Activated CD8-positive, alpha-beta memory T cell treated with anti-CD3 and anti-CD28 coated beads for 48 hours (primary cell): ENCODE measurements at regions not wholly inside any gene's neighbourhood (a gene's known extent, or its start where the extent isn't known, plus 50 kb on each side); places are given as distances from the start of the nearest gene placed in this dataset.

Source experiments
- DNase-seq, 3 experiments: peaks; one replicate each; pipeline ENCODE4 v3.0.0-alpha.2; 2020; ENCODE audit warnings: low read depth in 2 of 3, low spot score in 2 of 3

DNA sequence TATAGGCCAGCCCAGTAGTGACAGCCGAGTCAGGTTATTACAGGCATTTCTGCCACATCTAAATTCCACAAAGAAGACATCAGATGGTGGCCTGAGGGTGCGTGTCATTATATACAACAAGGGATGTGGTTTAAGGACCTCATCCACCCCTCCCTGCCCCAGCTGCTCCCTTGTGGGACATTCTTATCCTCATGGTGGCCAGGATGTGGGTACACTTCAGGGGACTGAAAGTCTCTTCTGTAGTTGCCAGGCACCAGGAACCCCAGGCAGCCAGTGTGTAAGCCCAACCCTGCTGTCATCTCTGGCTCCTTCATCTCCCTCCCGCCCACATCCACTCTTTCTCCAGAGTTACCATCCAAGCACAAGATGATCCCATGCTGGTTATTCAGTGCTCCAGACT, 224.9 kb upstream of the TOPAZ1 start:
- no peak for DNase-seq

DNA sequence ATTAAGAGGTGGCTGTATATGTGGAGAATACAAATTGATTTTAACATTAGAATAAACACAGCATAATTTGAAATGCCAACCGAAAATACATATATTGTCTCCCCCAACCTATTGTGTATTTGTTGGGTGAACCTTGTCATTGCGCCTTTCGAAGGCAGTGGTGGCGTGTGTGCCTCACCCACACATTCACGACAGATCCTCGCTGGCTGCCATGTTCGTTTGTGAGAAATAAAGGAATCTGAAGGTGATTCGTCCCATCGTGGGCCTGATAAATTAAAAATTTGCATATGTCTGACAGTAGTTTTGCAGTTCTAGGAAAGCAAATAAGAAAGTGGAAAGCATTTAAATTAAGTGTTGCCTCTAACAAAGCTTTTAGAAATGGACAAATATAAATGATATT, 222.8 kb upstream of the TOPAZ1 start:
- no peak for DNase-seq

DNA sequence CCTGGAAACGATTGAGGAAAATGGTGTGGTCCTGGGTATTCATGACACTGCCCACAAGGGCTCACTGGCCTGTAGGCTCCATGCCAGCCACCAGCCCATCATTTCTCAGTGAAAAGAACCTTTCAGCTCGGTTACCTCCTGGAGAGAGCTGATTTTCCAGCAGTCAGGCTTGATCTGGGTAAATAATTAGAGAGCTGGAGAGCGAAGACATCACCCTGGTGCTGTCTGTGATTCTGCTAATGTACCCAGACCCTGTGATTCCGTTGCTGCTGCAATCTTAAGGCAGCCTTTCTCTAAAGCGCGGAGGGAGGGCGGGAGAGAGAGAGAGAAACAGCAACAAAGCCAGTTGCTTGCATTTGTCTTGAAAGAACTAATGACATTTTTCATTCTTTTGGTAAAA, 221.9 kb upstream of the TOPAZ1 start:
- no peak for DNase-seq

DNA sequence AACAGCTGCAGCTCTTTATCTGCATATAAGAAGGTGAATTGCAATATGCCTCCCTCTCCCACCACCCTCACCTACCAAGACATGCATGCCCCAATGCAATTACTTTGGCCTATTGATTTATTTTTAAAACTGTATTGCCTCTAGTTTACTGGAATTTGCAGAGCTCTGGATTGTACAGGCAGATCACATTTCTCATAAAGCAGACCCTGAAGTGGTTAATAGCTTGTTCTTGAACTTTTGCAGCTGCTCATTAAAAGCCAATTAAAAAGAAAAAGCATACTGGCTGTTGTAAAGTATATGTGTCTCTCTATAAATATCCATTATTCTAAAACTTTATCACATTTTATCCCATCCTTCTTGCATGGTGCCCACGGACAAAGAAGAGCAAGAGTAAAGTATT, 221.5 kb upstream of the TOPAZ1 start:
- DNase-seq = no peak

DNA sequence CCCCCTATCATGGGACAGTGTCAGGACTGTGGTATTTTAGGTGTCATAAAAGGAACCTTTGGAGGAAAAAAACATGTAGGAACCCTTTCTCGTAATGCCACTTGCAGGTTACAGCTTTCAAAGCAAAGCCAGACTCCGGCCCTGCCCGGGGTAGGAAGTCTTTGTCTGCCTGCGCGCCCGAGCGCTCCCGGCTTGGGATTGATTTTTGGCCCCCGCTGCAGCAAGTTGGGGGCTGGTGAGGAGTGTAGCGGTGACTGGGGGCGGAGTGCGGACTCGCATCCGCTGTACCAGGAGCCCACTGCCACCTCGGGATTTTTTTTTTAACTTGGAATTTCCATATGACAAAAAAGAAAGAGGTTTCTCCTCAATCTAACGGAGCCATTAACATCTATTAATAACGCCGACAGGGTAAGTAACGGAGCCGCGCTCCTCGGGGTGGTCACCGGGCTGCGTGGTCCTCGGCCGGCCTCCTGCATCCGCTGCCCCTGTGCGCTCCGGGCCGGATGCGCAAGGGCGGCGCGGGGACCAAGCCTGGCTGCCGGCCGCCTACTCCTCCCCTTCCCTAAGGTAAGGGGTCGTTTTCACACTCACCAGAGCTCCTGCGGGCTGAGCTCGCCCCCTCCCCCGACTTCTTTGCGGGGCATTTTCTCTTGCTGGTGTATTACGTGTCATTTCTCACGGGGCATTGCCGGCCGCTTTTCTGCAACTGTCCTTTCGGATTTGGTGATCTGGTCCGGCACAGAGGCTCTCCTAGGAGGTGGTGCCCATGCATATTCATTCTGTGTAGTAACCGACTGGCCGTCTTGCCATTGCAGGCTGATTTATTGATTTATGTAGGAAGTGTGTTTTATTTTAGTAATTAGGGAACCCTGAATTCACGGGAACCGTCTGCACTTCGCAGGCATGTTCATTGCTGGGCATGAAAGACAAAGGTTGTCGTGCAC, 219.8 kb upstream of the TOPAZ1 start:
- DNase-seq = no peak

DNA sequence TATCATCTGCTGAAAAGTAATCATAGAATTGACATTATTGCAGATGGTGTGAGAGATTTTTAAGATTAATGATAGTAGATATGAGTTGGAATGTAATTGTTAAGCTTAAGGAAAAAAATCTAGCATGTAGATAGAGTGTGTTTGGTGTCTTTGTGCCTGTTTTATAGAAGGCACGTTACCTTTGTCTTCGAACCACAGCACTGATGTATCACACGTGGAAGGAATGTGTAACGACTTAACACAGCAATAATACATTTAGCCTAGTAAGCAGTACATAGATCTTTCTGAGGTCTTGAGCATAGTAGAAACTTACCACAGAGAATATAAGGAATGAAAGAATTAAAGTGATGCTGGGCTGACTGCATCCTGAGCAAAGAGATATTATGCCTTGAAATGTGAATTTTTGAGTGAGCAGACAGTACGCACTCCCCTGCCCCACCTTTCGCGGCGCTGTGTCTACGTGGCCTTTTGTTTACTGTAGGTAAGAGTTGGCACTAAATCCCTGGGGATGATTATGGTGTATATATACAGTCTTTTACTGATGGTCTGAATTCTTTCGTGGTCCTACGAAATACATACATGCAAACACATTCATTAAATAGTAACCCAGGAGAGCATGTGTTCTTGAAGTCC, 217.6 kb upstream of the TOPAZ1 start:
- no peak for DNase-seq

DNA sequence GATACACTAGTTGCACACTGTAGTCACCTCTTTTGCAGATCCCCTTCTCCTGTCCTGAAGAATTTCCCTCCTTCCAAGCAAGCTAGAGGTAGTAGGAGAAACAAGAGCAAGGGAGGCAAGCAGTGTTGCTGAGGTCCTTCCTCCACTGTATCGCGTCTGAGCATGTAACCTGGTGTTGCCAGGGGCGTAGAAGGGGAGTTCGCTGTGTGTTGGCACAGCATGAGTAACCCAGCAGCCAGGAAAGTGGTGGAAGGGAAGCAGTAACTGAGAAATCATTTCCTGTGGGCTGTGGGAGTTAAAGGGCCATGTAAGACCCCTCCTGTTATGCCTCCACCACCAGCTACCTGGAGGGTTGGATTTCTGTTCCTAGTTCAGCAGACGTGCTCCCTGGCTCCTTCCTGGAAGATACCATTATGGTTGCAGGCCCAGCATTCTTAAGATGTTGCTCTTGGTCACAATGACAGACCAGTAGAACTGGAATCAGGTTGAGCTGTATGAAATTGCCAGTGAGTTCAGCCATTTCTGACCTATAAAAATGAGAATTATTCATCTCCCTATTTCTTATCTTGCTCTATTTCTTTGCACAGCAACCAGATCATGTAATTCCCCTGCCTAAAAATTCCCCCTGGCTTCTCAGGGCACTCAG, 215.3 kb upstream of the TOPAZ1 start:
- no peak for DNase-seq

DNA sequence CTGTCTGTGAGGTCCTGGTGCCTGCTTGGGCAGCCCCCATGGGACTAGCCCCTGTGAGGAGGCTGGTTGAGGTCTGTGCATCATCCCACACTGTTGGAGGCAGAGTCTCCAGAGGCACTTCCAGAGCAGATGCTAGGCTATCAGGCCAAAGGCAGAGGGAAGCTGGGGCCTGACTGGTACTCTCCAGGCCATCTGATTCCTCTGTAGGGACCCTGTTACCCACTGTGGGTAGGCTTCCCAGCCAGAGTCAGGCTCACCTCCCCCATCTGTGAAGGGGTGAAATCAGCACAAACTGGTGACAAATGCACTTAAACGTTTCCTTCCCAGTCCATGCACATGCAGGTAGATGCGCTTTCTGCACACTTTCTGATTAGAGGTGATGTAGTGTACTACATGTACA, 212.6 kb upstream of the TOPAZ1 start:
- DNase-seq = no peak

DNA sequence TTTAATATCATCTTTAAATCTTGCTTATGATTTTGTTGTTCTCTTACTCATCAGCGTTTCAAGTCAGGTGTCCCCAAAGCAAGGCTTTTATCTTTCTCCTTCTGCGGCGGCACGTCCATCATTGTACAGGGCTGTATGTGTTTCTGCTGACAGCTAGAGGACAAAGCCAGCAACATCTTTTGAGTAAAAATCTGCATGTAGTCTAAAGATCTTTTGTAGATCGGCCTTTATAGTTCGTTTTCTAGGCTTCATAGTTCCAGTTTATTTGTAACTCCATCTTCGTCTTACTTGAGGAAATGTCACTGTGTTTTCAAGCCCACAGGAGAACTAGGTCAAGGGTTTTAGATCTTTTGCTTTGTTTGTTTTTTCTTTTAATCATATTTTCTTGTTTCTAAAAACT, 211.4 kb upstream of the TOPAZ1 start:
- DNase-seq = no peak

DNA sequence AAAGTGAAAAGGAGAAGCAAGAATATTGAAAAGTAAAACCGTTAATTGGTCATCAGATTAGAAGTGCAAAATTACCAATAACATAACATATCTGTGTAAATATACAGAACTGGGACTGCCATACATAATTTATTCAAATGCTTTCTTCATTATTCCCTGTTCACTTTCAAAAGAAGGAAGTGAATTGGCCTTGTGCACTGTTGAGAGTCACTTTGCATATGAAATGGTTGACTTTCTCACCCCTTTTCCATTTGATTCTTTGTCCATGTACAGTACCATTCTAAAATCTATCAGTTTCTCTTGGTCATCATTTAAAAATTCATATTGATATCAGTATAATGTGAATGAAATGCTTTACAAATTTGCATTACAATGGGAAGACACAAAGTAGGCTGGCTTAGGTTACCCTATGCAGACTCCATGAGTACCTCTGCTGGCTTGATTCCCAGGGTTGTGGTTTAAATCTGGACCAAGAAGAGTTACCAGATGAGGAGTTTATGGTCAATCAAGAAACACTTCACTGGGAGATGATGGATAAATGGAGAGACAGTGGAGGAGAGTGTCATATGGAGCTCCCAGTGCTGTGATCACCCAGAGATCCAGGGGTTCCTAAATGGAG, 210.9 kb upstream of the TOPAZ1 start:
- no peak for DNase-seq

DNA sequence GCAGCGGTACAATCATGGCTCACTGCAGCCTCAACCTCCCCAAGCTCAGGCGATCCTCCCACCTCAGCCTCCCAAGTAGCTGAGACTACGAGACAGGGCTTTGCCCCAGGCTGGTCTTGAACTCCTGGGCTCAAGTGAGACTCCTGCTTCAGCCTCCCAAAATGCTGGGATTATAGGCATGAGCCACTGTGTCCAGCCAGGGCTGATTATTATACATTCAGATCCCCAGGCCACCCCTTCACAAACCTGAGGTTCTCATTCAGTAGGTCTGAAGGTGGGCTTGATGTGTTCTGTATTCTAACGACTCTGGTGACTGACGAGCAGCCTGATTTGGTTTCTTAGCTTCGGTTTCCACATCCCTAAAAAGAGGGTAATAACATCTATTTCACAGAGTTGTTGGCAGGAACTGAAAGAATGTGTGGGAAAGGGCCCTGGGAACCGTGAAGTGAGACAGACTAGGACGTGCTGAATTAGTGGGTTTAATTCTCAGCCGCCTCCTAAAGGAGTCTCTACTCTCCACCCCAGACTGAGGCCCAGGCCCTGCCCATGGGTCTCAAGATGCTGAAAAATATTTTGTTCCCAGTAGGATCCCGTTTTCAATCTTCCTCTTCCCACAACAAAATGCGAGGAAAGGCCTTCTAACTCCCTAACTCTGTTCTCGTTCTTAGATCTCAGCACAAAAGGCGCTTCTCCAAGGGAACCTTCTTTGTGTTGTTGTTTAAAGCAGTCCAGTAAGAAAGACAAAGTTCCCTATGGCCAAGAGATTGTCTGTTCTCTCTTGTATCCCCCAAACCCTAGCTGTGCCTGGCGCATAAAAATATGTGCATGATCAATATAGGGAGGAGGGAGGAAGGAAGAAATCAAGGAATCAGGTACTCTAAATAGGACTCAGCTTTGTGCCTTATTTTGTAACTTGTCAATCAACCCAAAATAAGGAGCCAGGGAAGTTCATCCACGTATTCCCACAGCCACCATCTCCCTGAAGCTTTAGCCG, 210.0 kb upstream of the TOPAZ1 start:
- no peak for DNase-seq

DNA sequence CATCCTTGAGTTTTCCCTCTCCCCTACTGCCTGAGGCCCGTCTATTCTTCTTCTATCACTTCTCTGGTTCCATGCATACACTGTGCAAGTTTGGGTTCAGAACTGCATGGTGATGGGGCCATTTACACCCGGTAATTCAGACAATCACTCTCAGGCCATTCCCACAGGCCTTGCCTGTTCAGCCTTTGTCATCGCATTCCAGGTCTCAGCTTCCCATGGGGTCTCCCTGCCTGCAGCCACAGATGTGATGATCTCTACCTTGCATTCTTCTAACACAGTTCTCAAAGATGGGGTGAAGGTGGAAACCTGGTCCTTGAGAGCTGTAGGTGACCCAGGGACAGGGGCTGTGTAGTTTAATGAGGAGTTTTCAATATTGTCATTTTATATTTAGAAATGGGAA, 209.2 kb upstream of the TOPAZ1 start:
- DNase-seq = no peak

DNA sequence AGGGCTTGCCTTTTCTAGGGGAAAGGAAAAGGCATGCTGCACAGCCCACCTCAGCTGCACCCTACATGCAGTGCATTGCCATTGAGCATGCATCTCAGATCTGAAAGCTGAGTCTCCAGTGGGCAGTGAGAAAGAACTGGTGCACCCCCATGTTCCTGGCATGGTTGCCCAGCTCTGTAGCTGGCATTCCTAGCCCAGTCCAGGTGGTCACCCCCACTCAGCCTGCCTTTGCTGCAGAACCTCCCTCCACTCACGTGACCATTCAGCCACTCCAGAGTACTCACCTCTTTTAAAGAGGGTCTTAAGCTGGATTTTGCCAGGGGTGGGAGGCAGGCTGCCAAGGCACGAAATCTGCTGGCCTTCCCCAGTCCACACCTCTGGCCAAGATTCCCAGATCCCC, 208.6 kb upstream of the TOPAZ1 start:
- DNase-seq = no peak

DNA sequence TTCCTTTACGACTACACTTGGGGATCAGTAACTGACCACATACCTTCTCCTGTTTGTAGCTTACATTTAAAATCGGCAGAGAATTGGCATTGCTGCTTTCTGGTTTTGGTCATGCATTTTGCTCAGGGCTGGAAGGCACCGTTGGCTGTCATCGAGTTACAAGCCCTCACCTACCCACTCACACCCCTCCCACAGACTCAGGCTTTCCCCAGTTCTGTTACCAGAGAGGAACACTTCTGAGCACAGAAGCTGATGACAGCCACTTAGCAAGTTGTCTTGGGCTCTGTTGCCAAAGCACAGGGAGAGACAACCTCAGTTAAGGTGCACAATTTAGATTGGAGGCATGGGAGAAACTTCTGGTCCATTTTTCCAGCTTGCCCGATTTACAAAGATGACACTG, 204.8 kb upstream of the TOPAZ1 start:
- DNase-seq = no peak

DNA sequence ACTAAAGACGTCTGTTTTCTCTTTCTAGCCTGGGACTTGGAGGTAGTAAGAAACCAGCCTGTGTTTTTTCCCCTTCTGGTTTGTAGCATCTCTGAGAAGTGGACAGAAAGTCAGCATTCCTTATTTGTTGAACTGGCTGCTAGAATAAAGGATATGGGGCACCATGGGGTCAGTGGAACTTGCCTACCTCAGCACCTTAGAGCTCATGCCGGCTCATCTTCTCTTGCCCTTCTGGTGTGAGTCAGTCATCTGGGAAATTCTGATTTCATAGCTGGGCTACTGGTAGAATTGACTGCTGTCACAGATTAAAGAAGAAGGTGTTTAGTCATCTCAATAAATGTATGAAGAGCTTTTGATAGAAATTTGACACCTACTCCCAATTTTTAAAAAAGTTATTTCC, 202.7 kb upstream of the TOPAZ1 start:
- DNase-seq = no peak

DNA sequence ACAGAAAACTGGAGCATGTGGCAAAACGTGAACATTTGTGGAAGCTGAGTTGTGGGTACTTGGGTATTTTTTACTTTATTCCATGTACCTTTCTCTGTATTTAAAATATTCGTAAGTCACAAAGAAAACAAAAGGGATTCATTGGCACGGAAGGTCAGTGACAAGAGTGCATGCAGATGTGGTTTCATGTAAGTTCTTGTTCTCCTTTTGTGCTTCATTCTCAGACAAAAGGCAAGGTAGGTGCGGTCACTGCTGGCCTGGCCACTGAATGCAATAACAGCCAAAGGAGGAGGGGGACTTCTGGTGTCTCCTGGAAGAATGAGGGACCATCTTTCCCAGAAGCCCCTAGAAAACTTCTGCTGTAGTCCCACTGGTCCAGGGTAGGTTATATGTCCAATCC, 200.0 kb upstream of the TOPAZ1 start:
- no peak for DNase-seq

DNA sequence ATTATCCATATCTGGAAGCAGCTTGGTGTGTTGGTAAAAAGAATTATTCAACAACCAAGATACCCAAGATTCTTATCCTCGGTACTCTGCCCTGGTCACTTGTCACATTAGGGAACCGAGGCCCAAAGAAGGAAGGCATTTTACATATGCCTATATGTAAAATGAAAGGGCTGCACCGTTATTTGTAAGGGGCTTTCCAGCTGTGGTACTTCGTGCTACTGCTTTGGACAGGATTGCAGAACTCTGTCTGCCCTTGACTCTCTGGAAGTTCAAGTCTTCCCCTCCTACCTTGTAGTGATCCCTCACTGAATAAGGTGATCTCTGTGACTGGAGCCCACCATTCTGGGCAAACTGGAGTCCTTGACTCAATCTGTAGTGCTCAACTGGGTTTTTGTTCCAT, 198.9 kb upstream of the TOPAZ1 start:
- no peak for DNase-seq

DNA sequence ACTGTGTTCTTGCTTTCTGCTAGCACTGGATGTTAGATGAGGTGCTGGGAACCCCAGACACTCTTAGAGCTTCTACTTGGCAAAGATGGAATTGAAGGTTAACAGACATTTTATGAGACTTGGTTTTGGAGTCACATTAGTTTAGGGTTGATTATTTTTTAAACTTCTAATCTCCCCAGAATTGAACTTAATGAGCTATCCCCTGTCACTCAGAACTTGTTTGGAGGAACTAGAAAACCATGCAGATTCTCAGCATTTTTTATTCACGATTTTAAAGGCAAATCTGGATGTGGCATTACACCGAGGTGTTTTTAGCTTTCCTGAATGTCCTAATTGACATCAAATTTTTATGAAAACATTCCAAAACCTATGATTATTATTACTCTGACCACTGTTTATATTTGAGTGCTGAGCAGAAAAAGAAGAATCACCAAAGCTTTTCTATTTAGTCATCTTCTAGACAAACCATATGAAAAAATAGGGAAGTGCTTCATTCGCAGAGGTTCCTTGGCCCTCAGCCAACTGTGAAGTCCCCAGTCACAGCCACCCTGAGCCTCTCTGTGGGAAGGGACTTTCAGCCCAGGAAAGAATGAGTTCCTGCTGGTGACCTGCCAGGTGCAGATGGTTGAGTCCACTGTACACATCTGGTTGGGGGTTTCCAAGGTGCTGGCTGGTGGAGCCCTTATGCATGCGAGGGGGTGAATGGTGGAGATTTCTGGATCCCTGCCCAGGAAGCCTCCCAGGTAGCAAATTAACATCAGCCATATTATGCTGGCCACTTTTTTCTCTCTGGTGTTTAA, 196.0 kb upstream of the TOPAZ1 start:
- peak in 1 of 3 experiments; percentile 7 for DNase-seq

DNA sequence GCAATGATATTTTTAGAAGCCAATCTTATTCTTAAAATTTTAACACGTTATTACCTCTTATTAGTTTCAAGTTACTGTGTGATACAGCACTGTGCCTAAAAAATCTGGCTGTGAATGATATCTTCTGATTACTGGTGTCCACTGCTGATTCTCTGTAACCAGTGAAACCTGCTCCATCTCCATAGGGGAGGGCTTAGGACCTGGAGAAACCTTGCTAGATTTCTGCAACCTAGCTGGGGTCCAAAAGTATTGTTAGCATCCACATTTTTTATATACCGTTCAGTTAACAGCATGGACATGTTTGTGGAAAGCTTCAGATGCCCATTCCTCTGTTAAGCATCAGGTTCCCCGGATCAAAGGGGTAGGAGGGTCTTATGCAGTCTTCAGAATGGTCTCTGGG, 193.9 kb upstream of the TOPAZ1 start:
- DNase-seq = no peak
